K562 (cell line): ENCODE measurements at regions not wholly inside any gene's neighbourhood (a gene's known extent, or its start where the extent isn't known, plus 50 kb on each side); places are given as distances from the start of the nearest gene placed in this dataset.

Experiments used
- ATAC-seq: fragments of 200-7000 bp; cut with Tn5 transposase; 3 replicates; pipeline ENCODE4 v1.9.1; 2020; ENCODE audit warnings: moderate library complexity
- BruUV-seq: library from RNA; stranded (reverse); fragments of 400-500 nt; replicated peaks from 2 replicates; lab custom pipeline; 2021; lab: Mats Ljungman, UMichigan
- CTCF ChIA-PET: fragments of 300-600 bp; formaldehyde crosslinking; extraction: SDS; loops from one replicate; lab custom pipeline; 2021; ENCODE audit warnings: low intra/inter-chr PET ratio; lab: Yijun Ruan, JAX
- POLR2A ChIA-PET: fragments of 300-600, 350-650 bp; sonication (Branson Sonifier 250); formaldehyde crosslinking; extraction: SDS; loops from one replicate; lab custom pipeline; 2021; ENCODE audit warnings: antibody characterized with exemption, inconsistent platforms; lab: Yijun Ruan, JAX
- DNase-seq, 4 experiments: peaks; one replicate each; pipeline versions ENCODE4 v3.0.0 to v3.0.0-alpha.2; 2011 to 2018; ENCODE audit warnings: low spot score in 3 of 4, mixed read lengths in 3 of 4; ENCODE audit errors: extremely low read depth in 1 of 4
- FAIRE-seq: peaks from 2 replicates; lab custom pipeline; 2011; peaks lifted over from hg19 to GRCh38; lab: Jason Lieb, UNC
- H2AFZ ChIP-seq: 2 replicates; pipeline ENCODE4 v1.6.0; 2011; ENCODE audit warnings: low read depth, low read length, control low read depth, inconsistent platforms
- H3K27ac ChIP-seq: fragments of 200-600 bp; 3 replicates; pipeline ENCODE4 v1.8.0; 2011; ENCODE audit warnings: low read depth, mild to moderate bottlenecking, control low read depth, inconsistent platforms, low read length, moderate library complexity, mixed read lengths; ENCODE audit errors: extremely low read depth
- H3K27me3 ChIP-seq, 2 experiments: fragments of 300-600 bp in 1 of 2; 2 replicates in 1 of 2; 3 replicates in 1 of 2; pipeline versions ENCODE4 v1.6.0 to v1.8.0; 2011; ENCODE audit warnings: inconsistent platforms in 2 of 2, low read length in 2 of 2, mild to moderate bottlenecking in 1 of 2, mixed read lengths in 1 of 2, moderate library complexity in 1 of 2; ENCODE audit not compliant: control insufficient read depth in 2 of 2, insufficient read depth in 2 of 2
- H3K36me3 ChIP-seq: fragments of 300-600 bp; 3 replicates; pipeline ENCODE4 v1.8.0; 2011; ENCODE audit warnings: mild to moderate bottlenecking, low read length, inconsistent platforms; ENCODE audit not compliant: control insufficient read depth, insufficient read depth
- H3K4me1 ChIP-seq, 2 experiments: fragments of 200-600 bp in 1 of 2; replicated peaks in 1 of 2; 2 replicates in 1 of 2; 3 replicates in 1 of 2; pipeline versions ENCODE4 v1.5.1 to v1.8.0; 2011; ENCODE audit warnings: inconsistent platforms in 2 of 2, low read length in 2 of 2, mild to moderate bottlenecking in 1 of 2, mixed read lengths in 1 of 2, moderate library complexity in 1 of 2; ENCODE audit not compliant: control insufficient read depth in 2 of 2, insufficient read depth in 2 of 2
- H3K4me2 ChIP-seq: 2 replicates; pipeline ENCODE4 v1.6.1; 2011; ENCODE audit warnings: low read length, control low read depth, inconsistent platforms, mixed read lengths; ENCODE audit not compliant: insufficient read depth
- H3K4me3 ChIP-seq: fragments of 200-600 bp; sonication (generic), shearing (Covaris generic); 2 replicates; pipeline ENCODE4 v1.5.1; 2016; ENCODE audit warnings: control low read depth, inconsistent platforms
- H3K79me2 ChIP-seq: fragments of 200-600 bp; 3 replicates; pipeline ENCODE4 v1.8.0; 2011; ENCODE audit warnings: low read length, inconsistent platforms; ENCODE audit not compliant: control insufficient read depth, insufficient read depth
- H3K9ac ChIP-seq, 2 experiments: 2 replicates each; pipeline versions ENCODE4 v1.6.0 to v1.6.1; 2011; ENCODE audit warnings: low read depth in 2 of 2, low read length in 2 of 2, control low read depth in 1 of 2, inconsistent platforms in 1 of 2, mild to moderate bottlenecking in 1 of 2, mixed read lengths in 1 of 2; ENCODE audit not compliant: insufficient read depth in 1 of 2
- H3K9me1 ChIP-seq: one replicate; pipeline ENCODE4 v1.6.0; 2011; ENCODE audit warnings: inconsistent platforms, mild to moderate bottlenecking, low read length, moderate library complexity; ENCODE audit not compliant: control insufficient read depth, insufficient read depth
- H3K9me3 ChIP-seq: replicated peaks from 2 replicates; pipeline ENCODE4 v1.5.1; 2011; ENCODE audit warnings: low read depth, low read length, inconsistent platforms; ENCODE audit not compliant: control insufficient read depth, insufficient read depth
- H4K20me1 ChIP-seq: replicated peaks from 2 replicates; pipeline ENCODE4 v1.6.1; 2011; ENCODE audit warnings: low read length, inconsistent platforms, mixed read lengths; ENCODE audit not compliant: control insufficient read depth, insufficient read depth
- FIP1L1 ChIP-seq: fragments of 200-400 bp; formaldehyde crosslinking; IDR thresholded peaks from 2 replicates; pipeline ENCODE4 v1.6.1; 2018; ENCODE audit warnings: mild to moderate bottlenecking, low read depth, low read length; ENCODE audit not compliant: poor library complexity, severe bottlenecking
- JUND ChIP-seq, 2 experiments: IDR thresholded peaks; 2 replicates in 1 of 2; 3 replicates in 1 of 2; pipeline ENCODE4 v1.6.1; 2011; ENCODE audit warnings: borderline replicate concordance in 2 of 2, low read depth in 2 of 2, low read length in 2 of 2, improper control_type of control experiment in 1 of 2, missing biosample characterization in 1 of 2, missing genetic modification characterization in 1 of 2, missing genetic modification reagents in 1 of 2
- MLLT1 ChIP-seq, 2 experiments: fragments of 450-650 bp; IDR thresholded peaks; 2 replicates each; pipeline ENCODE4 v1.6.1; 2016
- POLR3A ChIP-seq: IDR thresholded peaks from 2 replicates; pipeline ENCODE4 v1.6.1; 2011; ENCODE audit warnings: borderline replicate concordance, mild to moderate bottlenecking, moderate library complexity; ENCODE audit not compliant: insufficient read length, insufficient read depth; ENCODE audit errors: extremely low read depth
- RAD21 ChIP-seq, 2 experiments: fragments of 250-450 bp in 1 of 2; fragments of 450-650 bp in 1 of 2; sonication (Bioruptor Pico) in 1 of 2; formaldehyde crosslinking in 1 of 2; IDR thresholded peaks in 1 of 2; conservative IDR thresholded peaks in 1 of 2; 2 replicates each; pipeline versions ENCODE4 v1.4.0 to v1.8.0; 2020 to 2022; ENCODE audit warnings: mild to moderate bottlenecking in 2 of 2, moderate library complexity in 1 of 2
- RBM14 ChIP-seq: fragments of 200-400 bp; formaldehyde crosslinking; IDR thresholded peaks from 2 replicates; pipeline ENCODE4 v1.6.1; 2018; ENCODE audit warnings: low read depth, mild to moderate bottlenecking, low read length, moderate library complexity, borderline replicate concordance; ENCODE audit not compliant: insufficient read depth
- SIN3B ChIP-seq: fragments of 450-650 bp; IDR thresholded peaks from 2 replicates; pipeline ENCODE4 v1.6.1; 2017; ENCODE audit warnings: low read depth, mild to moderate bottlenecking, moderate library complexity
- THRAP3 ChIP-seq: fragments of 450-650 bp; IDR thresholded peaks from 2 replicates; pipeline ENCODE4 v1.6.1; 2016; ENCODE audit warnings: mild to moderate bottlenecking, inconsistent platforms, borderline replicate concordance
- ZBTB9 ChIP-seq: fragments of 450-650 bp; formaldehyde crosslinking; IDR thresholded peaks from 2 replicates; pipeline ENCODE4 v1.4.0; 2020; ENCODE audit warnings: mild to moderate bottlenecking, moderate library complexity
- ZC3H4 ChIP-seq: sonication (generic); formaldehyde crosslinking; IDR thresholded peaks from 2 replicates; pipeline ENCODE4 v1.9.0; 2021; ENCODE audit warnings: missing genetic modification reagents, borderline replicate concordance
- ZC3H8 ChIP-seq: fragments of 450-650 bp; IDR thresholded peaks from 2 replicates; pipeline ENCODE4 v1.6.1; 2017
- ZMIZ1 ChIP-seq, 2 experiments: fragments of 150-350 bp in 1 of 2; IDR thresholded peaks; 2 replicates each; pipeline ENCODE4 v1.6.1; 2012 to 2016; ENCODE audit warnings: low read depth in 2 of 2, low read length in 2 of 2, mild to moderate bottlenecking in 1 of 2, moderate library complexity in 1 of 2
- ZNF24 ChIP-seq: fragments of 450-650 bp; IDR thresholded peaks from 2 replicates; pipeline ENCODE4 v1.6.1; 2016
- WGBS: fragments of 100-300 bp; shearing (Covaris generic); methylation state at CpG from one replicate; pipeline ENCODE4 v1.1.6; 2016; ENCODE audit warnings: low coverage, mixed read lengths; ENCODE audit not compliant: insufficient coverage; ENCODE audit errors: missing lambda C conversion rate; 5-methylcytosine and 5-hydroxymethylcytosine counted together
- in situ Hi-C: fragments of 300-500 bp; cut with MboI; formaldehyde crosslinking; loops from 4 replicates; pipeline ENCODE4 v1.15.0; 2018; ENCODE audit warnings: inconsistent platforms, mixed read lengths
- intact Hi-C: fragments of 100-400 bp; cut with micrococcal nuclease; formaldehyde crosslinking; loops from 2 replicates; pipeline ENCODE4 v1.14.2; 2022

- Histone ChIP-seq H3K9me3 (no peaks in the 10 kb centered on the region), H2AFZ (no peak overlapping the region), H3K27ac (no peak overlapping the region), H4K20me1 (no peaks in the 10 kb centered on the region), H3K4me3 (no peak overlapping the region), H3K4me2 (no peak overlapping the region), H3K9me1 (no peaks in the 10 kb centered on the region), H3K27me3 (no peaks in the 10 kb centered on the region), H3K9ac (no peak overlapping the region), H3K4me1 (no peaks in the 10 kb centered on the region), H3K36me3 (no peaks in the 10 kb centered on the region), H3K79me2 (no peaks in the 10 kb centered on the region)
- ChIA-PET CTCF (no interaction called here), POLR2A (no interaction called here)
- FAIRE-seq (no peak), ATAC-seq (no peak), DNase-seq (no peak)
- WGBS: 0% methylated on average over 2 of the region's 3 CpGs
- TF ChIP-seq ZC3H4 (CRISPR knock-in tag) (no peak), POLR3A (no peak), ZMIZ1 (IDR thresholded peaks at IDR 0.05; ENCODE audit: low read depth in 2 of 2, low read length in 2 of 2) (no peak), ZBTB9 (CRISPR knock-in tag) (no peak), THRAP3 (no peak), FIP1L1 (no peak), MLLT1 (IDR thresholded peaks at IDR 0.05) (no peak), SIN3B (no peak), ZC3H8 (no peak), RAD21 (CRISPR knock-in tag; conservative IDR thresholded peaks at IDR 0.05 in 1 of 2, IDR thresholded peaks at IDR 0.05 in 1 of 2) (no peak), JUND (IDR thresholded peaks at IDR 0.05; ENCODE audit: borderline replicate concordance, low read depth, low read length) (no peak), JUND (tag; IDR thresholded peaks at IDR 0.05; ENCODE audit: borderline replicate concordance, low read depth, low read length) (no peak), RBM14 (no peak), ZNF24 (no peak)
- intact Hi-C loops: no loop called here
- BruUV-seq: no TSS peak
- in situ Hi-C loops: no loop called here
Observed at GRCh38 chr4:137310593-137311490, 221.5 kb downstream of the PCDH18 start.
